Left hindlimb (tissue), 1 donor: ENCODE measurements at regions not wholly inside any gene's neighbourhood (a gene's known extent, or its start where the extent isn't known, plus 50 kb on each side); places are given as distances from the start of the nearest gene placed in this dataset.

Experiments used
- DNase-seq: peaks from one replicate; pipeline ENCODE4 v3.0.0-alpha.2; 2018

DNA sequence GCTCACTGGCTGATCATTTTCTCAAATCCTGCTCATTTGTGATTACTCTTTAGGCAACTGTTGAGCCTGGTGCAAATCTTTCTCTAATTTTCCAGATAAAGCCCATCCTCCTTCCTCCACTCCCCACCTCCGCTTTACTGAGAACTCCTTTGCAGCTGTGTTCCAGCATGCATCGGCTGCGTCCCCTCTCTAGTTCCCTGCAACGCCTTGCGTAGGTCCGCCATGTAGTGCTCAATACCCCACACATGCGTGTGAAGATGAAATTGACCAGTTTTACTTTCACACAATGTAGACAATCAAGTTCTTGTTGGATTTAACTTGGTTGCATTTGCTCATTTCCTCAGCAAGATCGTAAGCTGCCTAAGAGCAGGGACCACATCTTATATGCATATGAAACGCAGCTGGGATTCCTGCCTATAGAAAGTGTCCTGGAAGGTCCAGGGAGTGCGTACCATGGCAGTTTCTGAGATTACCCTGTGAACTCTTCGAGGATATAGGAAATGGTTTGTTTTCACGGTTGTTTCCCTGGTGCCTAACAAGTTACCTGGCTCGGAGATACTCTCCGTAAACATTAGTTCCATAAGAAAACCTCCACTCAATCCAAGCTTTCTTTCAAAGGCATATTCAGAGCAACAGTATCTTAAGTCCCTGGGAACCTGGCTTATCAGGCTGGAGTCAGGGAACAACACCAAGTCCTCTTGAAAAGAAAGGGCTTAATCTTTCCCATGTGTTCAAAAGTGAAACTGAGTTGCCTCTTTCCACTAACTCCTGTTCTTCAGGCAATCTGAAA lies 766.4 kb upstream of the ID2 start:
- DNase-seq: no peak

DNA sequence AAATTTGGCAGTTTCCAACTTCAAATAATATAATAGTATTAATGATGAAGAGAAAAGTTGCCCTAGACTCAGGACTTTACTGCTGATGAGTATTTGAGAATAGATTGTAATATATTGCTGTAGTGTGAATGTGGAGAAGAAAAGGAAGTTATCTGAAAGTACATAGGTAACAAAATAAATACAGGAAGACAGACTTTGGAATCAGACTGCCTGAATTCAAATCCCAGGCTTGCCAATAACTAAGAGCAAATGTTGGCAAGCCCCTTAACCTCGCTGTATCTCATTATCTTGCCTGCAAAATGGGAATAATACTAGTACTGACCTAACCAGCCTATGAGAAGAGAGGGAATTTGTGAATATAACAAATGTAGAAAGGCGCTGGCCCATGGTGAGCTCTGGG lies 765.2 kb upstream of the ID2 start:
- DNase-seq: no peak

DNA sequence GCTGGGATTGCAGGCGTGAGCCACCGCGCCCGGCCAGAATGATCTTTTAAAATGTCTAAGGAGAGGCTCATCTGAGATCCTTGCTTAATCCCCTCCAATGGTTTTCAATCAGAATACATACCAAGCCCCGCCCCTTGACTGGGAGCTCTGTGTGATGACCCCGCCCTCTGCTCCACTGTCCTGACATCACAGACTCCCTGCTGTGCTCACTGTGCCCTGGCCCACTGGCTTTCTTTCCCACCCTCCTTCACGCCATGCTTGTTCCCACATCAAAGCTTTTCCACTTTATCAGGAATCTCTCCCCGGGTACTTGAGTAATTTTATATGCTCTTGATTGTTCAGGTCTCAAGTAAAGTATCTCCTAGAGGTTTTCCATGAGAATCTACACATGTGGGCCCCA lies 762.3 kb upstream of the ID2 start:
- DNase-seq: no peak

DNA sequence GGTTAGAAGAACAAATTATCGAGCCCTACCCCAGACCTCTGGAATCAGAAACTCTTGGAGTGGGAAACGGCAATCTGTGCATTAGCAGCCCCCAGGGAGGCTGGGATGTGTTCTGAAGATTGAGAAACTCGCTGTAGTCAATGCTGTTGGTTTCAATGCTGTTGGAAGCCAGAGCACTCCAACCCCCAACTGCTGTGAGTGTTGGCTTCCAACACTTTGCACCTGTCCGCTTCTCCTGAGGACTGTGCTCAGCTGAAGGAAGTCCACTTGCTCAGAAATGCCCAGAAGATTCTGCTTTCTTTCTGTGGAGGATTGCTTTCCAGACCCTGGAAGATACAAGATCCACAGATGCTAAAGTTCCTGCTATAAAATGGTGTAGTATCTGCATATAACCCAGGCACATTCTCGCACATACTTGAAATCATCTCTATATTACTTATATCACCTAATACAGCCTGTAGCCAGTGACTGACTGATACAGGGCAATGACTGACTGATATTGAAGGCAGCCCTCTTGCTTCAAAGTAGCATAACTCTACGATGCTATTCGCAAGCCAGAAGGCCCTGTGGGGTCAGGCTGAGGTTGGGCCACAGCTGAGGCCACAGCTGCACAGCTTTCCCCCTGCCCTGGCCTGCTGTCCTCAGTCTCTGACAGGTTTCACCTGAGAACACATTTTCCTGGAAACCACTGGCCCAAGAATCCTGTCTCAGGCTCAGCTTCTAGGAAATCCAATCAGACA lies 757.7 kb upstream of the ID2 start:
- DNase-seq: no peak

DNA sequence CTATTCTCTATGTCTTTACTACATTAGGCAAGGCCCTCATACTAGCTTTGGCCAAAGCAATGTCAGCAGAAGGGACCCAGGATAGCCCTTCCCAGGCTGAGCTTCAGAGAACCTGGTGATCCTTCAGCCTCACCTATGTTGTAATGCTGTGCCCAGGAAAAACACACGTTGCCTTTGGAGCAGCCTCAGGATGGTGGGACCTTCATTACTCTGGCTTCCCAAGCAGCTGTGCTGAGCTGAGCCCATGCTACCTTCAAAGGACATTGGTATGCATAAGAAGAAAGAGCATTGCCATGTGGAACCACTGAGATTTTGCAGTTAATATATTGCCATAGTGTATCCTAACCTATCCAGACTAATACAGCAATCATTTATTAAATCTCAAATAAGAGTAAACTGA lies 756.4 kb upstream of the ID2 start:
- no peak for DNase-seq

DNA sequence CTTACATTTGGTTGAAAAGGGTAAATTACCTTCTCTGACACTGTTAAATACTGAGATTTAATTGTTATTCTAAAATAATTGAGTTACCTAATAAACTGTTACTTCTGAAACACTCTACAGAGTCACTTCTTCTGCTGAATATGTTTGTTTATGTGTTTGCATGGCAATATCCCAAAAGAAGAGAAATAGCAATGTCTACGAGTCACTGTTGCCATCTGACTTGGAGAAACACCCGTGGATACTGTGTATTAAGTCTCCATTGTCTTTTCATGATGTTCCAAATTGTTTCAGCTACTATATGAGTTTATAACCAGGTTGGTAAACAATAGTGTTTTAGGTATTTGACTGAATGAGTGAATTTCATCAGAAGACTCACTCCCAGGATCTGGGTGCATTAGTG lies 754.2 kb upstream of the ID2 start:
- DNase-seq: no peak

DNA sequence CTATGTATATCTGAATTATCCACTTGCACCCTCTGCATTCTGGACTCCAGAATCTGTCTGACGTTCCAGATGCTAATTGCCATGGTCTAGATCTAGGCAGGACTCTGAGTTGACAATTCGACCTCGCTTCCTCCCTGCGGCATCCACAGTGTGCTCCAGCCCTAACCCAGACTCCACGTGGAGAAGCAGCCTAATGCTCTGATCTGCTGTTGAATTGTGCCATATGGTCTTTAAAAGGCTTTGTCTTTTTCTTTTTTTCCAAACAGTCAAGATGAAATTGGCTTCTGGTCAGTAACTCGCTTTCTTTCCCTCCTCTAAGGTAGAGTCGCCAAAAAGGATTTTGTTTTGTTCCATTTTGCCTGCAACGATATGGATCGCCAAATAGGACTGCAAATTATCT lies 752.6 kb upstream of the ID2 start:
- DNase-seq: no peak

DNA sequence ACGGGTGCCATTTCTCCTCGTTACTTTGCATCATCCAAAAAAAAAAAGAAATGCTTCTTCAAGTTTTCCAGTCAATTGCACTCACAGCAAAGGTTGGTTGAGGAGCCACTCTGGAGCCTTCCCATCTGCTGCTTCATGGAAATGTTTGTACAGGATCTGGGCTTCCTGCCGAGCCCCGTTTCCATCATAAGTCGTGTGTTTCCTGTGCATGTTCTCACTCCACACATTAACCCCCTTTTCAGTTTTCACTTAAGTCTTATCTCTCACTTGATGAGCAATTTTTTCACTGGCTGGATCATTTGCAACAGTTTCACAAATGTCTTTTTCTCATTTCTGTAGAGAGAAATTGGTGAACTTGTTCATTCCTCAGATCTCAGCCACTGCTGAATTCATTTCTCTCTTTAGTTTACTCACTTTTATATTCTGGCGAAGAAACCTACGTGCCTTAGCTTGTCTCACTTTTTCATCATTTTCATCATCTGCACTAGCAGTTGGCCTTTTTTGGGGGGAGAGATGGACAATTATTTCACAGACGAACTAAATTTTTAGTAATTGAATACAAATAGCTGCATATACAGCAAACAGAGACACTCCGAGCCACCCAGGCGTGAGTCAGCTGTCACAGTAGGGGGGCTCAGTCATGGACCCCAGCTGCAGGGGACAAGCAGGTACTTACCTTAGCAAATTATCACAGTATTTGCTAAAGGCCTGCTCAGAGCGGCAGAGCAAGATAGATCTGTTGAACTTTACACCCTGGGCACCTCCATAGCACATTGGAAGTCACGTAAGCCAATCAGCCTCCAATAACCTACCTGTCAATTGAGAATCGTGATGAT lies 750.8 kb upstream of the ID2 start:
- peak; percentile 51 for DNase-seq

DNA sequence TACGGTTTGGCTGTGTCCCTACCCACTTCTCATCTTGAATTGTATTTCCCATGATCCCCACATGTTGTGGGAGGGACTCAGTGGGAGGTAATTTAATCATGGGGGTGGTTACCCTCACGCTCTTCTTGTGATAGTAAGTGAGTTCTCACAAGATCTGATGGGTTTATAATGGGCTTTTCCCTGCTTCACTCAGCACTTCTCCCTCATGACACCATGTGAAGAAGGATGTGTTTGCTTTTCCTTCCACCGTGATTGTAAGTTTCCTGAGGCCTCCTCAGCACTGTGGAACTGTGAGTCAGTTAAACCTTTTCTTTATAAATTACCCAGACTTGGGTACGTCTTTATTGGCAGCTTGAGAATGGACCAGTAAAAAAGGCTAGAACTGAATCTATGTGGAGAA lies 750.0 kb upstream of the ID2 start:
- DNase-seq: no peak

DNA sequence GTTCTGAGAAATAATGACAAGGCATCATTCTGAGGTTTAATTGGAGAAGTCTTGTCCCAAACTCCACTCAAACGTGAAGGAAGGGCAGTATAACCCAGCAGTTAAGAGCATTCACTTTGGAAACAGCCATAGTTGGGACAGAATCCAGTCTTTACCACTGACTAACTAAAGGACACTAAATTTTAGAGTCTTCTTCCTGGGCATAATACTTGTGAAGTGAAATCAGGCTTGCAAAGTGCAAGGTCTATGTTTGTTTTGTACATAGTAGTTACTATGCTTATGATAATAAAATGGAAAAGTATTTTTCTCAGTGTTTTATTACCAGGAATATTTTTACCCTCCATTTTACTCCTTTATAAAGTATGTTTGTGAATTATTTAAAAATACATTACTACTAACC lies 748.2 kb upstream of the ID2 start:
- no peak for DNase-seq

DNA sequence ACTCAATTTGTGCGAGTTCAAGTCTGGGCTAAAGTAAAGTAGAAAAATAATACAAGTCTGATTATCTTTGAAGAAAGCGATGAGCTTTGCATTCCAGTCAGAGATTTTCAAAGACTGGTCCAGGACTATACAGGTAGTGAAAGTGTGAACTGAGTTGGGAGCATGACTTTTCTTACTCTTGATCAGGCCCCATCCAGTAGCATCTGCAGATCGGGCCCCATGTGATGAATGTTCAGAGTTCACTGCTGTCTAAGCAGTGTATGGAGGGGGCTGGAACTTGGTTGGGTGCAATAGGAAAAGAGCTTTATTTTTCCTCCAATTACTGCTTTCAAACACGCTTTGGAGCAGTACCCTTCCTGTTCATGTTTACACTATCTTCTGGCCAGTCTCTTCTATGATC lies 747.4 kb upstream of the ID2 start:
- DNase-seq: no peak

DNA sequence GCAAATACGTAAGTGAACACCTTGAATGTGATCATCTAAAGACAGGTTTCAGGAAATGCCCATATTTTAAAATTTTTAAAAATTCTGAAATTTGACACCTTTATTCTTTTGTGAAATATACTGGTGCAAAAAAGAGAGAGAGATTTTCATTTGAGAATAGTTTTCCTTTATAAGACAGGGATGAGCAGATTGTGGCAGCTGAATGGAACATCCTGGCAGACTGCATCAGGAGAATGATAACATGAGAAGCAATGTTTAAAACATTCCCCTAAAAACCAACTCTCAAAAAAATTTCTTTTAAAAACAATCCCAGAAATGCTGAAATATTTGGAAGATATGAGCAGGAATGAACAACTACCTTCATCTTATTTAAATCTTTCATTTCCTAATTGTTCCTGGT lies 744.8 kb upstream of the ID2 start:
- DNase-seq: no peak

DNA sequence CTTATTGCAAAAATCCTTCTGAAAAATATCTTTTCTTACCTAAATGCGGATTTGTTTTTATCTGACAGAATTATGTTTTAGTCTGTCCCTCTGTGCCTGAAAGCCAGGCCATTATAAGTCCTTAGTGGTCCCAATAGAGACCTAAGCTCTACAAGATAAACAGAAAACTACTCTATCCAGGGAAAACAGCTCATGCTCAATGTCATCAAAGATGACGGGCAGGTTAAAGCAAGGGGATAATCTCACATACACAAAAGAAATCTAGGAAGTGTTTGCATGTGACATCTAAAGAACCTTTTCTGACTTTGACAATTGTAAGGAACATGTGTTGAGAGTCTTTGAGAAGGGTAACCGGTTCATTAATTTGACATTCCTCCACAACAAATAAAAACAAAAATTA lies 741.1 kb upstream of the ID2 start:
- no peak for DNase-seq

DNA sequence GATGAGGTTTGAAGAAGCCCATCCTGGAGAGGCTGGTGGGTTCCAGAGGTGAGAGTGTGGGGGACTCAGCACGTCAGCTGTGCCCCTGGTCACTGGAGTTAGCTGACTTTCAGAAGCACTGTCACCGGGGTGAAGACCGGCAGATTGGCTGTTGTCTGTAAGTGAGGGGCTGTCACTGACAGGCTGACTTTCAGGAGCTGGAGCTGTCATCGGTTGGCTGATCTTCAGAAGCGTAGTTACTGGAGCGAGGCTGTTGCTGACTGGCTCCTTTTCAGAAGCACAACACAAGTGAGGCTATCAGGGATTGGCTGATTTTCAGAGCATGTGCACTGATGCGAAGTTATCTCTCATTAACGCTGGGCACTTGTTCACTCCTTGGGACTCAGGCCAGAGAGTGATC lies 738.4 kb upstream of the ID2 start:
- no peak for DNase-seq

DNA sequence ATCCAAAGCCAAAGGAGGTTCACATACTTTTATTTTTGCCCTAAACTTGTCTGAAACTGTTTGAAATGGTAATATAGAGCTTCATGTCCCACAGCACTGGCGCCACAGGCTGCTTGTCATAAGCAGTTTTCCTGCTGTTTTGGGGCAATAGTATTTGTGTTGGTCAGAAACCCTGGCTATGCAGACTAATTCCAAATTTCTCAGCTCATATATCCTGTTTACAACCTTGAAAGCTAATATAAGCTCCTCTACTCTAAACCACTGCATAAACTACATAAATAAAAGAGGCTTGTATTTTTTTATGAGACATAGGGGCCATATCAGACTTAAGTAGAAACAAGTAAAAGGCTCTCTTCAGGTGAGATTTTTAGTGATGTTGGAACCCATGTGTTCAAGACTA lies 736.8 kb upstream of the ID2 start:
- DNase-seq: no peak

DNA sequence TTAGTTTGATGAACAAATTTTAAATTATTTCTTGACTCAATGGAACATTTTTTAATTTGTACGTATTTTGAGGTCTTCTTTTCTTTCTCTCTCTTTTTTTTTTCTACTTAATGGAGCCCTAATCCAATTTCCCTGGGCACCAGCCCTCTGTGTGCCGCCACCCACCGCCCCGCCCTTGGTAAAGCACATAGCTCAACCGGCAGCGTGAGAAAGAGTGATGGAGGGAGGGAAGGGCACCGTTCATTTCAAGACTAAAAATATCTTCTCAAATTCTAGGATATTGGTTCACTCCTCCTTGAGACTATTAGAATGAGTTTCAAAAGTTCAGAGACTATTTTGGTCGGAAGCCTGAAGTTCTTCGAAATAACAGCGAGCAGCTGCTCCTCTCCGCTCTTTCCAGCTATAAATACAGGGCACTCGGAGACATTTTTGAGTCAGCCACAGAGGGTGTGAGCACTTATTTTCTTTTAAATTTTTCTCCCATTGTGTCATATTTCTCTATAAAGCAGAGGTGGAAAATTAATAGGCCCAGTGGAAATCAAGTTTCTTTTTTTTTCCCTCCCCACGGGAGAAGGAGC lies 731.7 kb upstream of the ID2 start:
- DNase-seq: no peak

DNA sequence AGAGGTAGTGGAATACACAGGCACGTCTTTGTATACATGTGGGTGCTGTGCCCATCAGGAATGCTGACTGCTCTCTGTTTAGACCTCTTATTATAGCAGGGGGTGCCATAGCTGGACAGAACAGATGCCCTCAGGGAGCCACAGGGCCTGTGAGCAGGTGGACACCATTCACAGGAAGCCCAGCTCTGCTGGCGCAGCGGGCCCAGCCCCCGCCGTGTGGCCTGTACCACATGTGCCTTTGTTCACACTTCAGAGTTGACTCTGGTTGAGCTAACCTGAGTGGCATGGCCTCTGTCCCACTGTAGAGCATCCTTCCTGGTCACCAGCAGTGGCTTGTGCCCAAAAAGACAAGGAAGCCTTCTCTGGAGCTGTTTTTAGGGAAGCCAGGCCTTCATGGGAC lies 730.9 kb upstream of the ID2 start:
- no peak for DNase-seq

DNA sequence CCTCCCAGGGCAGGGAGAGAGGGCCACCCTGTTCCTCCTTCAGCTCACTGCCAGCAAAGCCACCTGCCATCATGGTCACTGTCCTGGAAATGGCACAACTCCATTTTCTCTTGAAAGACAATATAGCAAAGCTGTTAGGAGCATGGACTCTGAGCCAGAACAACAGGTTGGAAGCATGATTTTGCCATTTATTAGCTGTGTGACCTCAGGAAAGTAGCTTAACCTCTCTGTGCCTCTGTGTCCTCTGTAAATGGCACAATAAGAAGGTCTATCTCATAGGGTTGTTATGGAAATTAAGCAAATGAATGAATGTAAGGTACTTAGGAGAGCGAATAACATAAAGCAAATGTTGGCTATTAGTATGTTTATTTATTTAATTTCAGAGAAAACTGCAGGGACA lies 730.4 kb upstream of the ID2 start:
- no peak for DNase-seq

DNA sequence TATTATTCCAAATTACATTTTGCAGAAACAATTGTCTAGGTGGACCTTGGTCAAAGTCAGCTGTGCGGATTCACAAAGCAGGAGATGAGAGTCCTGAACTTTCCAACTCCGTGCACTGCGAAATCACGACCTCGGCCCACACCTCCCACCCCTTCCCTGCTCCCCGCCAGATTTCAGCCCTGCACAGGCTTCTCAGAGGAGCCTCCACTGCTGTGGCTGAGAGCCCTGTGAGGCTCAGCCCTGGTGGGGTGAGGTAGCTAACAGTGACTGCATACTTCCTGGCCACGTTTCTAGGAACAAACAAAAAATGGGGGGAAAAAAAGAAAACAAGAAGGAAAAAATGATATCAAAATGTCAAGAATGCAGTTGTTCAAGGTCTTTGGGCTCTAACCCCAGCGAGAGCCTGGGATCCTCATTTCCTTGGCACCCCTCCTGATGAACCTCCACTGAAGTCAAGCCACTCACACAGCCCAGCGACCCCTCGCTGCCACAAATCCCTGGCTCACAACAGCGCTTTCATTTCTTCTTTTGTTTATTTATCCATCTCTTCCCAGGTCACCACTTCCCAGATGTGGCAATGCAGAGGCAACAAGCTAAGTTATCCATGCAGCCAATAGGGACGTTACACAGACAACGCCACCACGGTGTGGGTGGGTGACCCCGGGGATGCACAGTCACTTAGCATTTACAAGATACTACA lies 729.7 kb upstream of the ID2 start:
- no peak for DNase-seq

DNA sequence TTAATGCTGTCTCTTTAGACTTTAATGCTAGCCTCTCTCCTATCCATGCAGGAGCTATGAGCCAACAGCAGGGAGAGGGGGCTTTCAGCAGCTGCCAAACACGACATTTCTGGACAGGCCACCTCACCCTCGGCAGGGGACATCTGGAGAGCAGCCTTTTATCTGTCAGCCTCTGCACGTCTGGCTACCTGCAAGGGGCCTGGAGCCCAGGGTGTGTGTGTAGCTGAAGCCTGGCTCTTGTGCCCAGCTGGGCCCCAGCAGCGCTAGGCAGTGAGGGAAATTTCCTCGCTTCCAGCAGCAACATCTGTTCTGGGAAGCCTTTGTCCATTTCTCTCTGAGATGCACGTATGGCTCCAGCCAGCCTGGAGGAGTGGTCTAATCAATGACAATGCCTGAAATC lies 728.7 kb upstream of the ID2 start:
- DNase-seq: no peak

DNA sequence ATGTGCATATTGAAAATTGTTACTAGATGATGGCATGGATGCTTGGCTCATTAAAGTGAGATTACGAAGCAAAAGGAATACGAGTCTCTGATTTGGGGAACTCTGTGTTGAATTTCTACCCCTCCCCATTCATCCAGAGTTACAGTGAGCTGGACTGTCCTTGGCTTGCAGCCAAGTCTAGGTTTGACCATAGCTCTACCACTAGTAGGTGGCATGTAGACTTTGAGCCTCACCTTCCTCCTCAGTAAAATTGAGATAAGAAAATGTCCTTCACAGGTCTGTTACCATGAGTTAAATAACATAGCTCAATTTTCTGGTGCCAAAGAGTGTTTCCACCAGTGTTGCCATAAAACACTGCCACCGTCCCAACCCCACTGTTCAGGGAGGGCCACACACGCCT lies 727.6 kb upstream of the ID2 start:
- no peak for DNase-seq

DNA sequence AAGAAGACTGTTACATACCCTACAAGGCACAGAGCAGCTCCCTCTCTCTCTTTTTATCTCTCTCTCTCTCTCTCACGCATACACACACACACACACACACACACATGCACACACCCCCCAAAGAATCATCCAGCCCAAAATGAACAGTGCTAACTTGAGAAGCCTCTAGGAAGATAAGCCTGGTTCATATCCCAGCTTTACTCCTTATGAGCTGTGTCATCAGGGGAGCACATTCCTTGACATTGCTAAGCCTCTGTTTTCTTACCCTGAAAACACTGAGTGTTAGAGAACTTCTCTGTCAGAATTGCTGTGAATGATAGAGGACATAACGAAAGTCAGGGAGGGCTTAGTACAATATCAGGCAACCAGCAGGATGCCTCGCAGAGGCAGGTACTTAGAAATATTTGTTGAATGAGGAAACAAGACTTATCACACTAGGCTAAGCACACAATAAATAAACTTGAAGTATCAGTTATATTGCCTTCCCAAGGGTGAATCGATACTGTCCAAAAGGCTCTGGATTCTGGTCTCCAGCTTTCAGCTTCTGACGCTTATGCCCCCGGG lies 725.6 kb upstream of the ID2 start:
- no peak for DNase-seq

DNA sequence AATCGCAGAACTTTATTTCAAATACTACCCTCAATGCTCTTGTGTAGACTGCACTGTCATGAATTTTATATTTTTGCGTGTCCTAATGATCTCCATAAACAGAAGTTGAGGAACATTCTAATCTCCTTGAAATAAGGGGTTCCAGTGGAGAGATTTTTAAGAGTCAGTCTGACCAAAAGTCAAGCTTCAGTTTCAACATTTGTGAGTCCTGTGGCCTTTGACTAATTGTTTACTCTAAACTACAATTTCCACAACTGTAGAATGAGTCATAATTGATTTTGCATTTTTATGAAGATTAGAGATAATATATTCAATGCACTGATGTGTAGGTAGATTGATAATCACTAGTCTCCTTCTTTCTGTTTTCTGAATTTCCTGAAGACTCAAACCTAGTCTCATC lies 720.3 kb upstream of the ID2 start:
- no peak for DNase-seq
